NCI-H1694 (cell line): ENCODE measurements at regions not wholly inside any gene's neighbourhood (a gene's known extent, or its start where the extent isn't known, plus 50 kb on each side); places are given as distances from the start of the nearest gene placed in this dataset.
A peak's percentile ranks its signal among the peaks of the same experiment; 100 is the strongest.
"Not testable (repeated sequence)": the region's sequence is repeated elsewhere in the genome, so short reads cannot be mapped to it uniquely, and the experiment has no call there.

Experiments
- DNase-seq: peaks from one replicate; lab custom pipeline; 2025; lab: John Stamatoyannopoulos, UW

- DNase-seq: no peak
Observed at GRCh38 chrX:37904833-37905232, 57.5 kb upstream of the DYNLT3 start.

GRCh38 chrX:37905436-37906147 is 58.2 kb upstream of the DYNLT3 start:
- peak; percentile 32 for DNase-seq

- no peak for DNase-seq
Observed at GRCh38 chrX:37906357-37906756, 59.0 kb upstream of the DYNLT3 start.

- no peak for DNase-seq
Observed at GRCh38 chrX:37910186-37910585, 62.8 kb upstream of the DYNLT3 start.

GRCh38 chrX:37912304-37912703 is 64.9 kb upstream of the DYNLT3 start:
- no peak for DNase-seq

- DNase-seq: no peak
Observed at GRCh38 chrX:37912777-37913176, 65.4 kb upstream of the DYNLT3 start.

GRCh38 chrX:37918168-37918567 is 70.8 kb upstream of the DYNLT3 start:
- no peak for DNase-seq

- no peak for DNase-seq
Observed at GRCh38 chrX:37918703-37919102, 71.3 kb upstream of the DYNLT3 start.

GRCh38 chrX:37921758-37922157 is 74.4 kb upstream of the DYNLT3 start:
- no peak for DNase-seq

- no peak for DNase-seq
Observed at GRCh38 chrX:37922928-37923327, 75.6 kb upstream of the DYNLT3 start.

GRCh38 chrX:37925761-37926160 is 78.4 kb upstream of the DYNLT3 start:
- DNase-seq: not testable (repeated sequence)

- peak; percentile 20 for DNase-seq
Observed at GRCh38 chrX:37926700-37927099, 79.3 kb upstream of the DYNLT3 start.

- no peak for DNase-seq
Observed at GRCh38 chrX:37942170-37942569, 64.2 kb upstream of the SYTL5 start.

GRCh38 chrX:37943554-37944344 is 62.6 kb upstream of the SYTL5 start:
- no peak for DNase-seq

- DNase-seq: no peak
Observed at GRCh38 chrX:37946197-37946596, 60.2 kb upstream of the SYTL5 start.

- DNase-seq: no peak
Observed at GRCh38 chrX:37955273-37955672, 51.1 kb upstream of the SYTL5 start.

GRCh38 chrX:37956223-37956622 is 50.1 kb upstream of the SYTL5 start:
- DNase-seq: no peak
